Ishikawa (cell line): ENCODE measurements at regions not wholly inside any gene's neighbourhood (a gene's known extent, or its start where the extent isn't known, plus 50 kb on each side); places are given as distances from the start of the nearest gene placed in this dataset.

Source experiments
- CEBPB ChIP-seq: IDR thresholded peaks from 2 replicates; pipeline ENCODE4 v1.6.1; 2012
- CREB1 ChIP-seq: IDR thresholded peaks from 2 replicates; pipeline ENCODE4 v1.6.1; 2012; ENCODE audit warnings: low read depth
- EGR1 ChIP-seq: IDR thresholded peaks from 2 replicates; pipeline ENCODE4 v1.6.1; 2012
- EP300 ChIP-seq: IDR thresholded peaks from 2 replicates; pipeline ENCODE4 v1.6.1; 2012; ENCODE audit warnings: borderline replicate concordance
- FOXM1 ChIP-seq: IDR thresholded peaks from 2 replicates; pipeline ENCODE4 v1.6.1; 2012; ENCODE audit warnings: low read depth, borderline replicate concordance
- MAX ChIP-seq: IDR thresholded peaks from 2 replicates; pipeline ENCODE4 v1.6.1; 2012
- NFIC ChIP-seq: IDR thresholded peaks from 2 replicates; pipeline ENCODE4 v1.6.1; 2012
- RAD21 ChIP-seq: IDR thresholded peaks from 2 replicates; pipeline ENCODE4 v1.6.1; 2012; ENCODE audit warnings: low read depth
- TAF1 ChIP-seq: IDR thresholded peaks from 2 replicates; pipeline ENCODE4 v1.6.1; 2012; ENCODE audit warnings: low read depth, mild to moderate bottlenecking
- TCF12 ChIP-seq: IDR thresholded peaks from 2 replicates; pipeline ENCODE4 v1.6.1; 2012; ENCODE audit warnings: low read depth
- TEAD4 ChIP-seq: IDR thresholded peaks from 2 replicates; pipeline ENCODE4 v1.6.1; 2012
- USF1 ChIP-seq: IDR thresholded peaks from 2 replicates; pipeline ENCODE4 v1.6.1; 2012
- YY1 ChIP-seq: IDR thresholded peaks from 2 replicates; pipeline ENCODE4 v1.6.1; 2012; ENCODE audit warnings: low read depth
- ZBTB7A ChIP-seq: IDR thresholded peaks from 2 replicates; pipeline ENCODE4 v1.6.1; 2012; ENCODE audit warnings: low read depth
- TF ChIP-seq, protein P1 (sequence below): IDR thresholded peaks from 2 replicates; pipeline ENCODE4 v1.6.1; 2012; ENCODE audit warnings: low read depth, mild to moderate bottlenecking

DNA sequence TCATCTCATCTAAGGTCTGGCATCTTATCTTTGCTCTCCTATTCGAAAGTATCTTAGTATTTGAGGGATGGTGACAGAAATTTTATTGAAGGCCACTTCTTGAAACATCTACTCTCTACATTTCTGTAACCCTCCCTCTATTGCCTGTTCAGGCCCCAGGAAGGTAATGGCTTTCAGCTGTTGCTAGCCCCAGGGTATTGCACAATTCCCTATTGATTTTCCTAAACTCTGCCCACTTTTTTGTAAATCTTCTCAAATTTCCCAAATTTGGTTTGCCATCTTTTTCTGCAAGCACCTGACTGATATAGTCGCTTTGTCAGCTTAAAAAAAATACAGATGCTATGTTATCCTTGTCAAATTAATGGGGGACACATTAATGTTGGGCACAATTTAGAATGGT, 242.1 kb downstream of the RAP2B start:
- TF ChIP-seq MAX = no peak
- TF ChIP-seq ZBTB7A = no peak
- no peak for TF ChIP-seq EGR1
- no peak for TF ChIP-seq CEBPB
- no peak for TF ChIP-seq TAF1
- no peak for TF ChIP-seq FOXM1
- TF ChIP-seq CREB1 = no peak
- TF ChIP-seq, protein P1, sequence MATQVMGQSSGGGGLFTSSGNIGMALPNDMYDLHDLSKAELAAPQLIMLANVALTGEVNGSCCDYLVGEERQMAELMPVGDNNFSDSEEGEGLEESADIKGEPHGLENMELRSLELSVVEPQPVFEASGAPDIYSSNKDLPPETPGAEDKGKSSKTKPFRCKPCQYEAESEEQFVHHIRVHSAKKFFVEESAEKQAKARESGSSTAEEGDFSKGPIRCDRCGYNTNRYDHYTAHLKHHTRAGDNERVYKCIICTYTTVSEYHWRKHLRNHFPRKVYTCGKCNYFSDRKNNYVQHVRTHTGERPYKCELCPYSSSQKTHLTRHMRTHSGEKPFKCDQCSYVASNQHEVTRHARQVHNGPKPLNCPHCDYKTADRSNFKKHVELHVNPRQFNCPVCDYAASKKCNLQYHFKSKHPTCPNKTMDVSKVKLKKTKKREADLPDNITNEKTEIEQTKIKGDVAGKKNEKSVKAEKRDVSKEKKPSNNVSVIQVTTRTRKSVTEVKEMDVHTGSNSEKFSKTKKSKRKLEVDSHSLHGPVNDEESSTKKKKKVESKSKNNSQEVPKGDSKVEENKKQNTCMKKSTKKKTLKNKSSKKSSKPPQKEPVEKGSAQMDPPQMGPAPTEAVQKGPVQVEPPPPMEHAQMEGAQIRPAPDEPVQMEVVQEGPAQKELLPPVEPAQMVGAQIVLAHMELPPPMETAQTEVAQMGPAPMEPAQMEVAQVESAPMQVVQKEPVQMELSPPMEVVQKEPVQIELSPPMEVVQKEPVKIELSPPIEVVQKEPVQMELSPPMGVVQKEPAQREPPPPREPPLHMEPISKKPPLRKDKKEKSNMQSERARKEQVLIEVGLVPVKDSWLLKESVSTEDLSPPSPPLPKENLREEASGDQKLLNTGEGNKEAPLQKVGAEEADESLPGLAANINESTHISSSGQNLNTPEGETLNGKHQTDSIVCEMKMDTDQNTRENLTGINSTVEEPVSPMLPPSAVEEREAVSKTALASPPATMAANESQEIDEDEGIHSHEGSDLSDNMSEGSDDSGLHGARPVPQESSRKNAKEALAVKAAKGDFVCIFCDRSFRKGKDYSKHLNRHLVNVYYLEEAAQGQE = no peak
- no peak for TF ChIP-seq NFIC
- TF ChIP-seq USF1 = no peak
- no peak for TF ChIP-seq YY1
- TF ChIP-seq TEAD4 = no peak
- no peak for TF ChIP-seq RAD21
- TF ChIP-seq EP300 = no peak
- no peak for TF ChIP-seq TCF12

- TF ChIP-seq TEAD4 (no peak), CEBPB (no peak), ZBTB7A (no peak), RAD21 (no peak), FOXM1 (no peak), YY1 (no peak), CREB1 (no peak), EP300 (no peak), EGR1 (no peak), NFIC (no peak), USF1 (no peak), TCF12 (no peak), TAF1 (no peak), MAX (no peak)
- TF ChIP-seq, protein P1 = no peak
Measured at GRCh38 chr3:153410517-153410916, 248.5 kb downstream of the RAP2B start.

DNA sequence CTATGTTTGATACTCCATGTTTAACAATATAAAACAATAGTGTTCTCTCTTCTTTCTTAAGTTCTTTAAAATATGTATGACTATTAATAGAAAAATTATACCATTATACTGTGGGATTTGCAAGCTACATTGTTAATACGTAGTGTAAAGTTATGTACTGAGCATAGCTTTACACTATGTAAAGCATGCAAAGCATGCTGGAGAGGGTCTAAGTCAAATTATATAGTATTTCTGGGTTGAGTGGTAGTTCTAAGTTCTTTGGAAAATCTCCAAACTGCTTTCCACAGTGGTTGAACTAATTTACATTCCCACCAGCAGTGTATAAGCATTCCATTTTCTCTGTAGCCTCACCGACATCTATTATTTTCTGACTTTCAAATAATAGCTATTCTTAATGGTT, 253.0 kb downstream of the RAP2B start:
- TF ChIP-seq CREB1 (no peak), TAF1 (no peak), MAX (no peak), FOXM1 (no peak), USF1 (no peak), RAD21 (no peak), TEAD4 (no peak), YY1 (no peak), CEBPB (no peak), EP300 (no peak), TCF12 (no peak), NFIC (no peak), EGR1 (no peak), ZBTB7A (no peak)
- TF ChIP-seq, protein P1 = no peak

DNA sequence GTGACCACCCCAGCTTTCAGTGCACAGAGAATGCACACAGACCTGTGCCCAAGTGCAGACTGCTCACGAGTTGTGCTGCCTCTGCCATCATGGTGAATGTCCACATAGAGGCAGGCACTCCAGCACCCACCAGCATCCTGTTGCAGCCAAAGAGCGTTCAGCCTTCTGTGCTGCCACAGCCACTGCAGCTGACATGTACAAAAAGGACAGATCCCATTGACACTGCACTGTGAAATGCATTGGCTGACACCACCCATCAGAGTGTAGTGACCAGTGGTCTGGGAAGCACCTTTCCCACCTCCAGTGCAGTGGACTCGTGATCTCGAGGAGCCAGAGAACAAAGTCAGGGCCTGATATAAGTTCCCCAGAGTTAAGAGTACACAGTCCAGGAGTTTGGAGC, 260.3 kb downstream of the RAP2B start:
- TF ChIP-seq TCF12 = no peak
- no peak for TF ChIP-seq CEBPB
- no peak for TF ChIP-seq CREB1
- TF ChIP-seq MAX = no peak
- no peak for TF ChIP-seq RAD21
- no peak for TF ChIP-seq TAF1
